ENCODE measurements at regions not wholly inside any gene's neighbourhood (a gene's known extent, or its start where the extent isn't known, plus 50 kb on each side); places are given as distances from the start of the nearest gene placed in this dataset.
"Not testable (repeated sequence)": the region's sequence is repeated elsewhere in the genome, so short reads cannot be mapped to it uniquely, and the experiment has no call there.

DNA sequence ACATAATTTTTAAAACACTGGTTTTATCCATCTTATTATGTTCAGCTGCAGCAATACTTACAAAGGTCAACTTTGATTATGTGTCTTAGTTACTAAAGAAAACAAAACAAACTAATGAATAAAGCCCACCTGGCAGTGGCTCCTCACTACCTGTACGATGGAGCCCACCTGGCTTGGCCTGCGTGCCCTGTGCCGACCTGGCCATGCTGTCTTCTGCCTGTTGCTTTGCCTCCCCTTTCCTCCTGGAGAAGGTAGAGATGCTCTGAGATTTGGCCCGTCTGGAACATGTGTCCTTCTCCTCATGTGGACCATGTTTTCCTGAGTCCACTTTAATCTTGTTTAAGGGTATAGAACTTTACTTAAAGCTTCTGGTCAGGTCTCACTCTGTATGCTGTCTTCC, 1426.0 kb upstream of the DEFB115 start:
- TF ChIP-seq KDM1A (IDR thresholded peaks at IDR 0.05); SPI1 (IDR thresholded peaks at IDR 0.05; ENCODE audit: borderline replicate concordance, low read depth, low read length); U2AF2 (optimal IDR thresholded peaks at IDR 0.05; ENCODE audit: low read depth, low read length); ZKSCAN3 (CRISPR knock-in tag; IDR thresholded peaks at IDR 0.05); GABPA (tag; conservative IDR thresholded peaks at IDR 0.05; ENCODE audit: low read depth): not testable (repeated sequence)
- TF ChIP-seq, protein P1, sequence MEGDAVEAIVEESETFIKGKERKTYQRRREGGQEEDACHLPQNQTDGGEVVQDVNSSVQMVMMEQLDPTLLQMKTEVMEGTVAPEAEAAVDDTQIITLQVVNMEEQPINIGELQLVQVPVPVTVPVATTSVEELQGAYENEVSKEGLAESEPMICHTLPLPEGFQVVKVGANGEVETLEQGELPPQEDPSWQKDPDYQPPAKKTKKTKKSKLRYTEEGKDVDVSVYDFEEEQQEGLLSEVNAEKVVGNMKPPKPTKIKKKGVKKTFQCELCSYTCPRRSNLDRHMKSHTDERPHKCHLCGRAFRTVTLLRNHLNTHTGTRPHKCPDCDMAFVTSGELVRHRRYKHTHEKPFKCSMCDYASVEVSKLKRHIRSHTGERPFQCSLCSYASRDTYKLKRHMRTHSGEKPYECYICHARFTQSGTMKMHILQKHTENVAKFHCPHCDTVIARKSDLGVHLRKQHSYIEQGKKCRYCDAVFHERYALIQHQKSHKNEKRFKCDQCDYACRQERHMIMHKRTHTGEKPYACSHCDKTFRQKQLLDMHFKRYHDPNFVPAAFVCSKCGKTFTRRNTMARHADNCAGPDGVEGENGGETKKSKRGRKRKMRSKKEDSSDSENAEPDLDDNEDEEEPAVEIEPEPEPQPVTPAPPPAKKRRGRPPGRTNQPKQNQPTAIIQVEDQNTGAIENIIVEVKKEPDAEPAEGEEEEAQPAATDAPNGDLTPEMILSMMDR (IDR thresholded peaks at IDR 0.05 in 2 of 3, conservative IDR thresholded peaks at IDR 0.05 in 1 of 3; ENCODE audit: insufficient read depth in 2 of 3, low read depth in 1 of 3, low read length in 3 of 3): not testable (repeated sequence)
- TF ChIP-seq, protein P2, sequence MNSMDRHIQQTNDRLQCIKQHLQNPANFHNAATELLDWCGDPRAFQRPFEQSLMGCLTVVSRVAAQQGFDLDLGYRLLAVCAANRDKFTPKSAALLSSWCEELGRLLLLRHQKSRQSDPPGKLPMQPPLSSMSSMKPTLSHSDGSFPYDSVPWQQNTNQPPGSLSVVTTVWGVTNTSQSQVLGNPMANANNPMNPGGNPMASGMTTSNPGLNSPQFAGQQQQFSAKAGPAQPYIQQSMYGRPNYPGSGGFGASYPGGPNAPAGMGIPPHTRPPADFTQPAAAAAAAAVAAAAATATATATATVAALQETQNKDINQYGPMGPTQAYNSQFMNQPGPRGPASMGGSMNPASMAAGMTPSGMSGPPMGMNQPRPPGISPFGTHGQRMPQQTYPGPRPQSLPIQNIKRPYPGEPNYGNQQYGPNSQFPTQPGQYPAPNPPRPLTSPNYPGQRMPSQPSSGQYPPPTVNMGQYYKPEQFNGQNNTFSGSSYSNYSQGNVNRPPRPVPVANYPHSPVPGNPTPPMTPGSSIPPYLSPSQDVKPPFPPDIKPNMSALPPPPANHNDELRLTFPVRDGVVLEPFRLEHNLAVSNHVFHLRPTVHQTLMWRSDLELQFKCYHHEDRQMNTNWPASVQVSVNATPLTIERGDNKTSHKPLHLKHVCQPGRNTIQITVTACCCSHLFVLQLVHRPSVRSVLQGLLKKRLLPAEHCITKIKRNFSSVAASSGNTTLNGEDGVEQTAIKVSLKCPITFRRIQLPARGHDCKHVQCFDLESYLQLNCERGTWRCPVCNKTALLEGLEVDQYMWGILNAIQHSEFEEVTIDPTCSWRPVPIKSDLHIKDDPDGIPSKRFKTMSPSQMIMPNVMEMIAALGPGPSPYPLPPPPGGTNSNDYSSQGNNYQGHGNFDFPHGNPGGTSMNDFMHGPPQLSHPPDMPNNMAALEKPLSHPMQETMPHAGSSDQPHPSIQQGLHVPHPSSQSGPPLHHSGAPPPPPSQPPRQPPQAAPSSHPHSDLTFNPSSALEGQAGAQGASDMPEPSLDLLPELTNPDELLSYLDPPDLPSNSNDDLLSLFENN (IDR thresholded peaks at IDR 0.05; ENCODE audit: low read depth in 2 of 2, low read length in 2 of 2): not testable (repeated sequence)
- TF ChIP-seq, protein P3, sequence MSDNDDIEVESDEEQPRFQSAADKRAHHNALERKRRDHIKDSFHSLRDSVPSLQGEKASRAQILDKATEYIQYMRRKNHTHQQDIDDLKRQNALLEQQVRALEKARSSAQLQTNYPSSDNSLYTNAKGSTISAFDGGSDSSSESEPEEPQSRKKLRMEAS (CRISPR knock-in tag; IDR thresholded peaks at IDR 0.05): not testable (repeated sequence)
